GM19324 (cell line): ENCODE measurements at regions not wholly inside any gene's neighbourhood (a gene's known extent, or its start where the extent isn't known, plus 50 kb on each side); places are given as distances from the start of the nearest gene placed in this dataset.
"Not testable (repeated sequence)": the region's sequence is repeated elsewhere in the genome, so short reads cannot be mapped to it uniquely, and the experiment has no call there.

Experiments used
- ATAC-seq: cut with Tn5 transposase; IDR thresholded peaks from one replicate; pipeline ENCODE4 v1.9.1; 2021; ENCODE audit warnings: mild to moderate bottlenecking, moderate library complexity; ENCODE audit not compliant: unreplicated experiment, low FRiP score

- no peak for ATAC-seq
Measured at GRCh38 chr12:97711392-97711791, 248.8 kb downstream of the RMST start.

GRCh38 chr12:97713270-97713669 is 250.7 kb downstream of the RMST start:
- no peak for ATAC-seq

- no peak for ATAC-seq
Measured at GRCh38 chr12:97714107-97714563, 251.5 kb downstream of the RMST start.

- ATAC-seq: no peak
Measured at GRCh38 chr12:97716356-97716755, 253.8 kb downstream of the RMST start.

GRCh38 chr12:97723801-97724200 is 261.2 kb downstream of the RMST start:
- not testable (repeated sequence) for ATAC-seq

GRCh38 chr12:97745406-97746101 is 282.9 kb downstream of the RMST start:
- no peak for ATAC-seq

GRCh38 chr12:97748298-97748697 is 285.7 kb downstream of the RMST start:
- ATAC-seq: no peak

GRCh38 chr12:97751704-97752103 is 289.1 kb downstream of the RMST start:
- ATAC-seq: no peak

GRCh38 chr12:97752129-97752528 is 289.5 kb downstream of the RMST start:
- ATAC-seq: no peak

- ATAC-seq: no peak
Measured at GRCh38 chr12:97753332-97753731, 290.7 kb downstream of the RMST start.

GRCh38 chr12:97754306-97754705 is 291.7 kb downstream of the RMST start:
- ATAC-seq: no peak

- no peak for ATAC-seq
Measured at GRCh38 chr12:97756066-97756666, 293.6 kb downstream of the RMST start.

- ATAC-seq: no peak
Measured at GRCh38 chr12:97756741-97757140, 294.1 kb downstream of the RMST start.

GRCh38 chr12:97757481-97758193 is 295.0 kb downstream of the RMST start:
- no peak for ATAC-seq

- no peak for ATAC-seq
Measured at GRCh38 chr12:97758194-97758501, 295.5 kb downstream of the RMST start.

GRCh38 chr12:97758586-97758985 is 296.0 kb downstream of the RMST start:
- no peak for ATAC-seq

GRCh38 chr12:97760601-97761000 is 298.0 kb downstream of the RMST start:
- ATAC-seq: no peak

GRCh38 chr12:97763113-97763512 is 300.5 kb downstream of the RMST start:
- no peak for ATAC-seq

GRCh38 chr12:97764700-97765099 is 302.1 kb downstream of the RMST start:
- ATAC-seq: no peak

GRCh38 chr12:97767347-97767746 is 304.7 kb downstream of the RMST start:
- no peak for ATAC-seq

GRCh38 chr12:97778111-97778510 is 315.5 kb downstream of the RMST start:
- no peak for ATAC-seq

GRCh38 chr12:97781342-97781741 is 318.7 kb downstream of the RMST start:
- no peak for ATAC-seq
